UCSD-AML1 (cell line): ENCODE measurements at regions not wholly inside any gene's neighbourhood (a gene's known extent, or its start where the extent isn't known, plus 50 kb on each side); places are given as distances from the start of the nearest gene placed in this dataset.
"Not testable (repeated sequence)": the region's sequence is repeated elsewhere in the genome, so short reads cannot be mapped to it uniquely, and the experiment has no call there.

ENCODE experiments used
- DNase-seq: peaks from one replicate; lab custom pipeline; 2025; ENCODE audit not compliant: unreplicated experiment; lab: John Stamatoyannopoulos, UW

DNA sequence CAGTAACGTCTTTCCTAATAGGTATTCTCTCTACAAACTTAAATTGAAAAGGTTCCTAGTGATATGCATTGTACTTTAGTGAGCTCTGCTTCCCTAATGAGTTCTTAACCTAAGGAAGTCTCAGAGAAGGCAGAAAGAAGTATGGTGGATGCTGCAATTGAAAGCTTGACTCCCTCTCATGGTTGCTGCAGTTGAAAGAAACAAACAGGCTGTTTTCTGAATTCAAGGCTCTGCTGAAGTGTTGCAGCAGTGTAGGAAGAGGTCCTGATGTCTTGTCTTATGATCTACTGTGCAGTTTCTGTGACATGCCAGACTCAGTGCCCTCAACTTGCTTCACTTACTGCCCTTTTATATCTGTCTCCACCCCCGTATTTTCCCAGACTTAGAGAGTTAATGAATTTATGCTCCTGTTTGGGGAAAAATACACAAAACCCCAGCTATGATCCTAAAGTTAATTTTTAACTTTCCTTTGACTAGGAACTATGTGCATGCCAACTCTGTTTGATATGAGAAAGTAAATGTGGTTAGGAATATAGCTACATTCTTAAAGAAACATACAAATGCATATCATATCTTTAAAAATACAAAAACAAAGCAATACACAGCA lies 655.3 kb upstream of the FAM98A start:
- DNase-seq, result no peak

DNA sequence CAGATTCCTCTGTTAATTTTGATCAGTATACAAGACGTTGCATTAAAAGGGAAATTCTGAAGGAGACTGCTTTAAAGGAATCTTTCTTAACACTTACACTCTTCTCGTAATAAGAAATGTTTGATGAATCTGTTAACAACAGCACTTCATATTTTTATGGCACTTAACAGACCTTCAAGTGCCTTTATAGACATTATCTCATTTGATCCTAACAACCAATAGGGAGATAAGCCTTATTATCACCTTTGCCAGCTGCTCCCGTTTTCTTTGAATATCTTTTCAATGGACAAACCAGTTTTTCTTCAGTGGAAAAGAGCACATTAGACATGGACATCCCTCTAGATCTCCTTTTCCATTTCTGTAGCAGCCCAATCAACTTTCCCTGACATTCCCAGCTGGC lies 653.0 kb upstream of the FAM98A start:
- no peak for DNase-seq

DNA sequence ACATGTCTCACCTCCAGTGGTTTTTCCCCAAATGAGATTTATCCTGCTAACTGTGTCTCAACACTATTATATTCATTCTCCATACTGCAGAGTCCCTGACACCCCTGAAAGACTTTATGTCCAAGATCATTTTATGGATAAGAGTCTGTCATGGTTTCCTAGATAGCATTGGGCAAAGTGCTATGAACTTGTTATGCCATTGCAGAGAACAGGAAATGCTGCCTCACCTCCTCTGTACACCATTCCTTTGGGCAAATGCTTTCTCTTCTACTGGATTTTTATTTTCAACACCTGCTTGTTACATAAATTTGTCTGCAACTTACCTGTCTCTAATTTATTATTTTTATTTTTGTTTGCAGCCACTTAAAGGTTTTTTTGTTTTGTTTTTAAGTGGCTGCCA lies 652.5 kb upstream of the FAM98A start:
- DNase-seq, result no peak

DNA sequence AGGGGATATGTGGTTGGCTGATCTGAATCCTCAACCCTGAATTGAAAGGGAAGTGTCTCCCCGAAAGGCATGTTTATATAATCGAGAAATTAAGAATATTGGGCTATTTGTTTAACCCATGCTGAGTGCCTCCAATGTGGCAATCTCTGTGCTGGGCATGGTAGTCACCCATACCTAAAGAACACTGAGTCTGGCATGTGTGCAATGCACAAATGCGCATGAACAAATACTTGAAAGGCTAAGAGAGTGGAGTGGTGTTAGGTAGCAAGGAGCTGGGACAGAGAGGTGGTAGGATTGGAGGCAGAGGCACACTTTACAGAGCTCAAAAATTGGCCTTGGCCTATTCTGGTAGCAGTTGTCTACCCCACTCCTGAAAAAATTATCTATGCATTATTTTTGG lies 645.1 kb upstream of the FAM98A start:
- DNase-seq, result no peak

DNA sequence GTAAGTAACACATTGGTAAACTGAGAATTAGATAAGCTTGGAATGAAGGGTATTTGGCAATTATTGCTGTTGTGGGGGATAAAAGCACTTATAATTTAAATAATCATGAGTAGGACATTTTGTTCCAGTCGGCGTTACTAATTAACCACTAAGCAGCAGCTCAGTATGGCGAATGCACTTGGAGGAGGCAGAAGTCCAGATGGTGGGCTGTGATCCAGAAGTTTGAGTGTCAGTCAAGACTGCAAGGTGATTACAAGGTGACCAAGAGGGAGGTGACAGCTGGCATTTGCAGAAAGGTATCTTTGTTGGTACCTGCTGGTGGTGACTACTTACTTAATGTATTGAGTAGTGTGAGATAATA lies 643.6 kb upstream of the FAM98A start:
- DNase-seq, result no peak

DNA sequence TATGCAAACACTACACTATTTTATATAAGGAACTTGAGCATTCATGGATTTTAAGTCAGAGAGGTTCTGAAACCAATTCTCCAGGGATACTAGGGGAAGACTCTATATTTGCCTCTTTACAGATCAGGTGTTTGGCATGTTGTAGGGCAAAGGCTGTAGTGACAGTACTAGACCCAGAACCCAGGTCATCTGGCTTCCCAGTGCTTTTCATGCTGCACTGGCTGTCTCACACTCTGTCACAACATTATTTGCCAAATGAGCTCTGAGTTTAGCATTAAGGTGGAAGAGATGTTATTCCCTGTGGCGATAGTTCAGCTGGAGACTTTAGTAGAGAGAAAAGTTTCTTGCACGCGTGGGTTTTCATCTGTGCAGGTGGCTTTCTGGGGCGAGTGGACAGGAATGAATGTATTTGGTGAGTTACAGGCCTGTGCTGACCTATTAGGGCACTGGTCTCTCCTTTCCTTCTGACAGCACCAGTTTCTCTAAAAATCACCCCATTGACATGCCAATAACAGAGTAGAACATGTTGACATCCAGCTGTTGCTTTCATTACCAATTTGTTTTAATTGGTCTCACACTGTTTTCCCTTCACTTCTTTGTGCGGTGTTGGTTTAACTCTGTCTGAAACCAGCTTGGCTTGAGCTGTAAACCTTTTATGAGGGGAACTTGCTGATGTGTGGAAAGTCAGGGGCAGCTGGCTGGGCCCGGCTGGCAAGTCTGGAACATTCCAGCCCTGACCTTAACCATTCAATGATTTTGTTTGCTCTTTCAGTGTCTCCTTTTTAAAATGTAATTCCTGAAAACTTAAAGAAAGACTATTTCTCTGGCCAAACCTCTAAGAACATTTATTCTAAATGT lies 643.0 kb upstream of the FAM98A start:
- no peak for DNase-seq

DNA sequence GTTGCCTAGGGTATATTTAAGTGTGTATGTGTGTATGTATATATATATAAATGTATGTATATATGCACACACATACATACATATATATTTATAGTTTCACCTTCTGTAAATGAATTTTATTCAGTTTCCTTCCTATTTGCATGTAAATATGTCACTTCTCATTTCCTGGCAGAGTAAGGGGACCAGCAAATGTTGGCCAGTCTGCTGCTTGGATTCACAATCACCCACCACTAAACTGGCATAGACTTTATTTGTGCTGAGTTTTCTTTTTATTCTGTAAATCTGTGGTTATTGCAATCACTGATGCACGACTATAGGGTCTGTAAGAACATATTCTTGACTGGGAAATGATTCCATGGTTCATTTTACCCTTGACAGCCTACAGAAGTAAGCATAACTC lies 640.4 kb upstream of the FAM98A start:
- no peak for DNase-seq

DNA sequence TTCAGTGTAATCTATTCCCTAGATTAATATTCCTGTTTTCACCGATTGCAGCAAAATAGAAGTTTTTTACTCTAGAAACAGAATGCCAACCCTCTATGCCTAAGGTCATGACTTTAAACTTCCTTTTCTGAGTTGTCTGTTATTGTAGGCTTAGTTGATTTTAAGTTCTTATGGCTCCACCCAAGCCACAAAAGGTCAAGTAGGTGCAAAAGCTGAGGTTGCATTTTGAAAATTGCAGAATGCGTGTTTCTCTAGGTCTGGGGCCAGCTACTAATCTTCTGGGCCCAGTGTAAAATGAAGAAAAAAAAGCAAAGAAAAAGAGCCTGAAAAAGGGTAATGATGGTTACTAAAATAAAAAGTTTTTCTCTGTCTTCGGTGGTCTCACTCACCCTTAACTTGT lies 635.7 kb upstream of the FAM98A start:
- DNase-seq, result no peak

DNA sequence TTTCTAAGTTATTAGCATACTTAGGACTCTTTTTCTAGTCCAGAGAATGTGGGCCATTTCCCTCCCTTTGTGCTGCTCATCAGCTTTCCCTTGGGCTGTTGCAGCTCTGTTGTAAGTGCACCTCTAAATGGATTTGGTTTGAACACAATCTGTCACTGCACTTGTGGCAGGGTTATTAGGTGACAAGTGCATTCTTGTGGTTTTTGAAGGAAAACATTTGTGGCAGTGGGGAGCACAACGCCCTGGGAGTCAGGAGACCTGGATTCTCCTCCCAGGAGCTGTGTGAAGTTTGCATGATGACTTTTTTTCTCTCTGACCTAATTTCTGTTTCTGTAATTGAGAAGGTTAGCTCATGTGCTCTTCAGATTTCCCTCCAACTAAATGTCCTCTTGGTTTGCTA lies 630.9 kb upstream of the FAM98A start:
- no peak for DNase-seq

DNA sequence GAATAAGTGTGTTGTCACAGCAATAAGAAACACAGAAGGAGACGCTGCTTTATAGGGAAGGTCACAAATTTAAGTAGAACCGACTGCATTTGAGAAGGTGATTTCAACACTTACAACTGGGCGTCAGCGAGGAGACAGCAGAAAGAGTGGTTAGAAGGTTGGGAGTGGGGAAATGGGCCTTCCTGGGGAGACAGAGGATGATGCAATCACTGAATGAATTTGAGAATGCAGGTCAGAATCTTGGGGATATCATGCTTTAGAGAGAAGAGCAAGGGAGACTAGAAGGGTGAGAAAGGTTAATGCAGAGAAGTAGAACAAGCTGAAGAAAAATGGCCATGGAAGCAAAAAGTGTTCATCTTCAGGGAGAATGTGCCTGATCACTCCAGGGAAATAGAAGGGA lies 616.1 kb upstream of the FAM98A start:
- no peak for DNase-seq

DNA sequence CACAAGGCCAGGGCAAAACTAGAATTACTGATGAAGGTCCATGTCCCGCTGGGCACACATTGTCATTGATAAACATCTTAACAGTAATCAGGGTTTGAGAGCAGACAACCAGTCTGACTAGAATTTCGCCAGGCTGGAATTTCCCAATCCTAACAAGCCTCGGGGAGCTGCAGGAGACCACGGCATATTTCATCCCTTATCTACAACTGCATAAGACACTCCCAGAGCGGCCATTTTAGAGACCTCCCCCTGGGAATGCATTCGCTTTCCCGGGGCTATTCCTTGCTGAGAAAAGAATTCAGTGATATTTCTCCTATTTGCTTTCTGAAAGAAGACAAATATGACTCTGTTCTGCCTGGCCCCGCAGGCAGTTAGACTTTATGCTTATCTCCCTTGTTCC lies 611.3 kb upstream of the FAM98A start:
- DNase-seq, result not testable (repeated sequence)

DNA sequence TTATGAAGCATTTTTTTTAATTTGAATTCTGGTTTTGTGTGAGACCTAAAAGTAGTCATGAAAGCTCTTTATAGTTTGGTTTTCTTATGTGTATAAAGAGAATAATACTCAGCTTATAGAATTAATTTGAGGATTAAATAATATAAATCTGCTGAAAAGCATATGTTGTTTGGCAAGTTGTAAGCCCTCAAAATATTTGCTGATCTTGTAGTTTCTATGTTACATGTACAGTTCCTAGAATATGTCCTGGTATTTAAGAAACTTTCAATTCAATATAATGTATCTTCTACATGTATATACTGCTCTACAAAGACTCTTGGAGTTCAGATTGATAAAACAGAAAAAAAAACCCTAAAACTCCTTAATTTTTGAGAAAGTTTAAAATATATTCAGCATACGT lies 605.5 kb upstream of the FAM98A start:
- DNase-seq, result no peak

DNA sequence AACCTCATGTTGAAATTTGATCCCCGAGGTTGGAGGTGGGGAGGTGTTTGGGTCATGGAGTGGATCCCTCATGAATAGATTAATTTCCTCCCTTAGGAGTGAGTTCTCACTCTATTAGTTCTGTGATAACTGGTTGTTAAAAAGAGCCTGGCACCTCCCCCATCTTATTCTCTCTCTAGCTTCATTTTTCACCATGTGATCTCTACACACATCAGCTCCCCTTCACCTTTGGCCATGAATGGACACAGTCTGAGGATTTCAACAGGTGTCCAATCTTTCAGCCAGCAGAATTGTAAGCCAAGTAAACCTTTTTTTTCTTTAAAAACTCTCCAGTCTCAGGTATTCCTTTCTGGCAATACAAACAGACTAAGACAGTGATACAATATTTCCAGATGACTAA lies 602.0 kb upstream of the FAM98A start:
- no peak for DNase-seq

DNA sequence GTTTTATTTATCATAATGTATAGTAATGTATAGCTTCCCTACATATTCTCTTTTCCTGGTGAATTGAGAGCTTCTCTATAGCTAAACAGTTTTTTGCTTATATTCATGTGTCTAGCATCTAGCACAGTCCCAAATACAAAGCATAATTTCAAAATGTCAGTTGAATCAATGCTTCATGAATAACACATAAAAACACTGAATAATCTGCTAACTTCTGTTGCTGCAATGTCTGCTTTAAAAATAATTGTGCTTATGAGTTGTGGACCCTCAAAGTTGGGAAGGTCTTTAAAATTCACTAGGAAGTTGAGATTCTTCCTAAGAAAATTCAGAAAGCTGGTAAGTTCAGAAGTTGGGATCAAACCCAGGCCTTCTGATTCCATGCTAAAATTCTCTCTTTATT lies 600.9 kb upstream of the FAM98A start:
- DNase-seq, result no peak

DNA sequence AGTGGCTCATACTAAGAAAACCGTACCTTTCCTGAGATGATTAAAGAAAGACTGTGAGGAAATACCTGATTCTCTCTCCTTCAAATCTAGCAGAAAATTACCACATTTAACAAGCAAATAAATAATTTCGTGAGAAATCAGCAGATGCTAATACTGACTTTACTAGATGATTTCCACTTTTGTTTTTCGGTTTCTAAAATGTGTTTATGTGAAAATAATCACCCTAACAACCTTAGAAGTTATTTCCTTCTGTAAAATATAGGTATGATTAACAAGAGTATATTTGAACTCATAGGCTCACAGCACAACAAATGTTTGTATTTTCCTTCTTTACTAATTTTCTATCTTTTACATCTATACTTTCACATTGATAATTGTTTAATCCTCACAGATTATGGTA lies 594.1 kb upstream of the FAM98A start:
- no peak for DNase-seq

DNA sequence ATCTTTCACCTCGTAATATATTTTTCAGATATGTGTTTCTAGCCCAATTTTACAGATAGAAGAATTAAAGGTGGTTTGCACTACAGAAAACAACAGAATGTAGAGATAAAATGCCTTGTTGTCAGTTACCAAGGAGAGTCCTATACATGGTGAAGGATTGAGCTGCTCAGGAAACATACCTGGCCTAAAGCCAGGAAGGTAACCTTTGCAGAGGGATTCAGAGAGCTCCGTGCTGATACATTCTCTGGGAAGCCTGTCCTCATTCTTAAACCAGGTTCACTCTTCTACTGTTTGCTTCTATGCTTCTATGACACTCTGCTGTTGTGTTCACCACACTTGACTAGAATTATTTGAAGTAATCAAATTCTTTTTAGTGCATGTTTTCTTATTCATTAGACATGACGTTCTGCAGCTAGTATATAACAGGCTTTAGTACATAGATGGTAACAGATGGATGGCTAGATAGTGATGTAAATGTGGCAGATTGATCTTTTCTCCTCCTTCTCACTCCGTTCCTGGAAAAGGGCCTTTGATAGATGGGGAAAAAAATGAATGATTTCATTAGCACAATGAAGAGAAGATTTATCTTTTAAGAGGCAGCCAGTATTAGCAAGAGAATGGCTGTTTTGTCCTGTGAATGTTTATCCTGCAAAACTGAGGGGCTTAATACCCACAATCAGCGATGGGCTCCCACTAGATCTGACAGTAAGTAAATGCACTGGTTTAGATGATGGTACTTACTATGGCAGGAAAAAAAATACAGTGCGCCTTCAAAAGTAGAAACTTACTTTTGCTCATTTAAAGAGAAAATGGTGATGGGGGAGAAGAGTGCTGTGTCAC lies 589.6 kb upstream of the FAM98A start:
- DNase-seq, result no peak

DNA sequence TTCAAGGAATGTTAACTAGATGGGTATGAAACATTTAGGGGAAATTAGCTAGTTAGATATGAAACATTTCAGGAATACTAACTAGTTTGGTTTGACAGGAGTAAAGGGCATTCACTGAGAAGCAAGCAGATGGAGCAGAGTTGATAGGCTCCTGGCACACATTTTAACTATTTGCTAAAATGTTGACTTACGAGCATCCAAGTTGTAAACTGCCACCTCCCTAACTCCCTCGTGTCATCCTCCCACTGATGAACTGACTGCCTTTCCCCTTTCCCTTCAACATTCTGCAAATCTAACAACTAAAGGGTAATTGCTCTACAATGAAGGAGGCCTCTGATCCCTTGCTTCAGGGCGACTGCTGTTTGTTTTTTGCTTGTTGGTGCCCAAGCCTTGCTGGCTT lies 580.4 kb upstream of the FAM98A start:
- no peak for DNase-seq

DNA sequence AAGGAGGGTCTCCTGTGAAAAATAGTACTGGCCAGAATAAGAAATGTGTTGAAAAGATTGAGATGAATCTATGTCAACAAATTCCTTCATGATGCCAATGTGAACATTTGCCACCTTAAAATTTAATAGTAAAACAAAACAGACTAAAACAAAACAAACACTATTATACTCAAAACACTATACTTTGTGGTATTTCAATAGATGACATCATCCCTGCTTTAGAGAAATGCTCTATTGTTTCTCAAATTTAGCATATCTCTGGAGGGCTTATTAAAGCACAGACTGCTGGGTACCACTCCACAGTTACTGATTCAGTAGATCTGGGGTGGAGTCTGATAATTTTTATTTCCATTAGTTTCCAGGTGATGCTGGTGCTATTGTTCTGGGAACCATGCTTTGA lies 579.4 kb upstream of the FAM98A start:
- no peak for DNase-seq

DNA sequence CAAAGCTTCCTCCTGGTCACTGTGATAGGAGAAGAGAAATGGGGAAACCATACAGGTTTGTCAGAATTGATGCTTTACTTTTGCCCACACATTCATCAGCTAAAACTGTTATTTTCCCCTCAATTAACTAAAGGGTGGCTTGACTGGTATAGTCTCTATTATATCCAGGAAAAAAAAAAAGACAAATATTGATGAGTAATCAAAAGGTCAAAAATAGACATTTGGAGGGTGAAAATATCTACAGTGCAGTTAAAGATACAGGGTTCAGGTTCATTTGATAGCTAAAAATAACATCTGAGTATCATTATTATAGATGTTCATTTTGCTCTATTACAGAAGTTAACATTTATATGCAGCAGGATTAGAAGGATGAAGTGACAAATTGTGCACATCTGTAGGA lies 577.6 kb upstream of the FAM98A start:
- no peak for DNase-seq

DNA sequence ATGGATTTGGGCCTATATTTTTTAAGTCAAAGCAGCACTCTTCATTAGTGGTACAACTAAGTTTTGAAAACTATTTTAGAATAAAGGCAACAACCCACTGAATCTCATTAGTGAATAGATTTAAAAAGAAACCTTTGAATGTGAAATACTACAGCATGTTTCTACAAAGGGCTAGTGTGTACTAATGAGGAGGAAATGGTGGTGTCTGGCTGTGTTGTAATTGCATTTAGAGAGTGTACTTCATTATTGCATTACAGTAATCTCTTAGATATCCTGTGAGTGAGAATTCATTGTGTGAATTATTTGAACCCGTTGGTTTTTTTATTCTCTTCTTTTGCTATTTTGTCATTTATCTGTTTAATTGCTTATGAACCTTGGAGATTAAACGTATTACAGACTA lies 575.4 kb upstream of the FAM98A start:
- DNase-seq, result no peak

DNA sequence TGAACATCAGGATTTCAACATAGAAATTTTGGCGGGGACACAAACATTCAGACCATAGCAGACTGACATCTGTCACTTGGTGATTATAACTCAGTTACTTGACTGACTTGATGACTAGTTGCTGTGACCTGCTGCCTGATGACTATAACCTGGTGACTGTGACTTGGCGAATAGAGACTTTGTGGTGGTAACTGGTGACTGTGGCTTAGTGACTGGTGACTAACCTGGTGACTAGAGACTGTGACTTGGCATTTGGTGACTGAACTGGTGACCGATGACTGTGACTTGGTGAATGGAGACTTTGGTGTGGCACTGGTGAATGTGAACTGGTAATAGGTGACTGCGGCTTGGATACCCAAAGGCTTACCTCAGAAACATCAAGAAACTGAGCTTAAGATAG lies 563.1 kb upstream of the FAM98A start:
- DNase-seq, result no peak

DNA sequence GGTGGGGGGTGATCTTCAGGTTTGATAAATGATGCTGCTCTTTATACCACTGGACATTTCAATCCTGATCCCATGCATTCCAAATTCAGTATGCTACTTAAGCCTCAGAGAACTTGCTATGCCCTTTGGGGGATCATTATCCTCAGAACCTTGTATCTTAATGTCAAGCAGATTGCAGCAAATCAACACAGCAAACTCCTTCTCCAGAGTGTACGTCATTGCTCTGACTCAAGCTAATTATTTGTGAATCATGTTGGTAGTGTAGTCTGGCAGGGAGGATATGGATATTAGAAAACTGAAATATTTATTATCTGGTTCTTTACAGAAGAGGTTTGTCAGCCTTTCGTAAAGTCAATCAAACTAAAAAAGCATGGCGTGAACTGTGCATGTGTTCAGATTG lies 562.5 kb upstream of the FAM98A start:
- DNase-seq, result no peak
